Transverse colon (tissue), 4 donors: ENCODE measurements at regions not wholly inside any gene's neighbourhood (a gene's known extent, or its start where the extent isn't known, plus 50 kb on each side); places are given as distances from the start of the nearest gene placed in this dataset.

ENCODE experiments used
- DNase-seq: peaks from one replicate; pipeline ENCODE4 v3.0.0-alpha.2; 2019
- H3K27ac ChIP-seq, 4 donors: fragments of 200-600 bp; sonication (generic); 2 replicates each; pipeline ENCODE4 v1.5.1; 2016 to 2018; ENCODE audit warnings: inconsistent platforms in 4 of 4
- H3K27me3 ChIP-seq: fragments of 200-600 bp; sonication (generic); 2 replicates; pipeline ENCODE4 v1.5.1; 2017; ENCODE audit warnings: inconsistent platforms
- H3K36me3 ChIP-seq, 4 donors: fragments of 200-600 bp; sonication (generic); 2 replicates each; pipeline ENCODE4 v1.5.1; 2017 to 2019; ENCODE audit warnings: inconsistent platforms in 4 of 4
- H3K4me1 ChIP-seq, 4 donors: fragments of 200-600 bp; sonication (generic); 2 replicates each; pipeline ENCODE4 v1.5.1; 2017 to 2020; ENCODE audit warnings: inconsistent platforms in 4 of 4
- H3K4me3 ChIP-seq, 4 donors: fragments of 200-600 bp; sonication (generic); 1 replicate in 1 of 4; 2 replicates in 3 of 4; pipeline versions ENCODE4 v1.5.1 to v1.6.1; 2017 to 2019; ENCODE audit warnings: inconsistent platforms in 4 of 4
- H3K9me3 ChIP-seq, 2 donors: fragments of 200-600 bp; sonication (generic); 2 replicates each; pipeline ENCODE4 v1.5.1; 2017 to 2019; ENCODE audit warnings: inconsistent platforms in 2 of 2
- EP300 ChIP-seq: sonication (generic); formaldehyde crosslinking; IDR thresholded peaks from one replicate; pipeline ENCODE4 v1.6.1; 2017; ENCODE audit warnings: antibody characterized with exemption, low read depth
- POLR2A ChIP-seq: fragments of 450-650 bp; IDR thresholded peaks from one replicate; pipeline ENCODE4 v1.6.1; 2016; ENCODE audit warnings: antibody characterized with exemption, mild to moderate bottlenecking, moderate library complexity
- POLR2AphosphoS5 ChIP-seq, 3 donors: sonication (generic); formaldehyde crosslinking; IDR thresholded peaks; one replicate each; pipeline ENCODE4 v1.6.1; 2016; ENCODE audit warnings: antibody characterized with exemption in 3 of 3
- WGBS, 2 donors: methylation state at CpG; one replicate each; pipeline ENCODE4 v1.1.5; 2018; ENCODE audit warnings: low coverage in 1 of 2; 5-methylcytosine and 5-hydroxymethylcytosine counted together
- in situ Hi-C, 4 donors: fragments of 200-750 bp; cut with MboI; loops; one replicate each; pipeline versions ENCODE4 v1.15.0 to v1.15.1; 2017; ENCODE audit warnings: low sequenced_read_pairs in 3 of 4, low pct_ligation_motif_present in 1 of 4, low pct_unique_long_range_greater_than_20kb in 1 of 4
- intact Hi-C: fragments of 100-400 bp; cut with DNase I; formaldehyde crosslinking; loops from one replicate; pipeline ENCODE4 v1.15.1; 2023; ENCODE audit warnings: low total_unique reads
- TF ChIP-seq, protein P1 (sequence below), 5 experiments: fragments of 200-600 bp in 3 of 5; fragments of 450-650 bp in 2 of 5; sonication (generic) in 3 of 5; IDR thresholded peaks; 1 replicate in 2 of 5; 2 replicates in 3 of 5; pipeline ENCODE4 v1.5.1; 2016 to 2017; ENCODE audit warnings: antibody characterized with exemption in 5 of 5, inconsistent platforms in 3 of 5, mild to moderate bottlenecking in 2 of 5, moderate library complexity in 1 of 5

DNA sequence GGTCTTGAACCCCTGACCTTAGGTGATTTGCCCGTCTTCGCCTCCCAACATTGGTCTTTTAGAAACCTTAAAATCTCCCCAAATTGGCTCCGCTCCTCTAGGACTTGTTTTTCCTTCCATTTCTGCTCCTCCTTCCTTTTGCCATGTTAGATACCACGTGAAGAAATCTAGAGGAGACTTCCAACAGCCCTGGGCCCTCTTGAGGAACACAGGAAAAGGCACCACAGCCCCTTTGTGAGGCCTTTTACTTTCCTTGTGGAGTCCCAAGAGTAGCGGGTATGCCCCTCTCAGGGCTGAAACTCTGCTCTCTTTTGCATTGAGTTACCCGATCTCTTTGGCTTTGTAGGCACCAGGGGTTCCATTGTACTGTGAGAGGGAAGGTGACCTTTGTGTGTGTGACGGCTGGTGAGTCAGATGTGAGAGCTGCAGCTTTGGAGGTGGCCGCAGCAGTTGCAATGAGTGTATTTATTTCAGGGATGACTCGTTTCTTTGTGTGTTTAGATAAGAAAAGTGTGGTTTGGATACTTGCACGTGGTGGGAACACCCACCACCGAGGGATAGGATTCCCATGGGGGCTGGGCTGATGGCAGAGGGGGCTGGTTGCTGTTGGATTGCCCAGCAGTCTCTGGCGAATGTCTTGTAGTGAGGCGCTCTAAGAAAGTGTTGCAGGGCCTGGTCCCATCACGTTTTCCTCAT lies 218.4 kb upstream of the HS6ST1 start:
- 70 to 73% methylated on average over 9 to 14 of the region's 14 CpGs for WGBS, 2 donors
- intact Hi-C loops (no loop called here), in situ Hi-C loops (no loop called here)
- Histone ChIP-seq H3K4me3 (no peak overlapping the region), H3K4me1 (no peaks in the 10 kb centered on the region), H3K27me3 (no peaks in the 10 kb centered on the region), H3K36me3 (no peaks in the 10 kb centered on the region), H3K9me3 (no peaks in the 10 kb centered on the region), H3K27ac (no peak overlapping the region)
- TF ChIP-seq EP300 (no peak), POLR2AphosphoS5 (IDR thresholded peaks at IDR 0.05) (no peak), POLR2A (no peak)
- no peak for DNase-seq

DNA sequence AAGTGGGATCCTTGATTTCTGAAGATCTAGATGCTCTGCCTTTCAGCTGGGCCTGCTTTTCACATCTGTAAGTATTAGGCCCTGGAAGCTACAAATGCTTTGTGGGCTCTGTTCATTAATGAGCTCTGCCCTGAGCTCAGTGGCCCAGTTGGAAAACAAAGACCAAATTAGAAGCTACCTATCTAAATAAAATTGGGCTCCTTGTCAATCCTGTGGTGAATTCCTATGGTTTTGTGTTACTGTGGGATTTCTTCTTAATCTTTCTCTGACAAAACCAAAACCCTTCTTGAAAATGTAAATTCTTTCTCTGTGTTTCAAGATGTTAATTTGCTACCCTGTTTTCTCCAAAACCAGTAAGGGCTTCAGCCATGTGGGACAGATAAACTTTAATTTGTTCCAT lies 219.0 kb upstream of the HS6ST1 start:
- no peak for TF ChIP-seq POLR2A
- Histone ChIP-seq H3K9me3 (no peaks in the 10 kb centered on the region), H3K4me3 (no peak overlapping the region), H3K4me1 (no peaks in the 10 kb centered on the region), H3K27ac (no peak overlapping the region), H3K27me3 (no peaks in the 10 kb centered on the region), H3K36me3 (no peaks in the 10 kb centered on the region)
- intact Hi-C loops (no loop called here), in situ Hi-C loops (no loop called here)
- no peak for DNase-seq

DNA sequence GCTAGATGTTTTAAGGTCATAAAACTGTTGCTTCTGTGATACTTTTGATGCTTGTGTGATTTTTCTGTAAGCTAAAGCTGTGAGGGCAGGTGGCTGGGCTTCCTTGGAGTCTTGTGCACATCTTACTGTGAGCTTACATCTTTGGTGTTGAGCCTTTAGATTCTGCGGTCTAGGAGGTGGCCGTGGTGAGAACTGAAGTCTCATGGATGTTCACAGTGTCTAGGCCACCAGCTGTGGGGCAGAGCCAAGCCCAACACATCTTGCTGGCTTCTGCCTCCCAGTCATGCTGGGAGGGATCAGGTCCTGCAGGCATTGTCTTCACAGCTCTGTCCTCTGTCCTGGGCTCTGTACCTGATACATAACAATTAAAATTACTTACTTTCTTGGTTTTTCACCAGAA lies 219.7 kb upstream of the HS6ST1 start:
- WGBS, 2 donors: 90 to 100% methylated on average over 1 to 2 of the region's 2 CpGs
- Histone ChIP-seq H3K4me3 (no peak overlapping the region), H3K27me3 (no peaks in the 10 kb centered on the region), H3K9me3 (no peaks in the 10 kb centered on the region), H3K27ac (no peak overlapping the region), H3K36me3 (no peaks in the 10 kb centered on the region), H3K4me1 (no peaks in the 10 kb centered on the region)
- DNase-seq: no peak
- TF ChIP-seq POLR2AphosphoS5 (IDR thresholded peaks at IDR 0.05): no peak
- no peak for TF ChIP-seq POLR2A
- TF ChIP-seq, protein P1, sequence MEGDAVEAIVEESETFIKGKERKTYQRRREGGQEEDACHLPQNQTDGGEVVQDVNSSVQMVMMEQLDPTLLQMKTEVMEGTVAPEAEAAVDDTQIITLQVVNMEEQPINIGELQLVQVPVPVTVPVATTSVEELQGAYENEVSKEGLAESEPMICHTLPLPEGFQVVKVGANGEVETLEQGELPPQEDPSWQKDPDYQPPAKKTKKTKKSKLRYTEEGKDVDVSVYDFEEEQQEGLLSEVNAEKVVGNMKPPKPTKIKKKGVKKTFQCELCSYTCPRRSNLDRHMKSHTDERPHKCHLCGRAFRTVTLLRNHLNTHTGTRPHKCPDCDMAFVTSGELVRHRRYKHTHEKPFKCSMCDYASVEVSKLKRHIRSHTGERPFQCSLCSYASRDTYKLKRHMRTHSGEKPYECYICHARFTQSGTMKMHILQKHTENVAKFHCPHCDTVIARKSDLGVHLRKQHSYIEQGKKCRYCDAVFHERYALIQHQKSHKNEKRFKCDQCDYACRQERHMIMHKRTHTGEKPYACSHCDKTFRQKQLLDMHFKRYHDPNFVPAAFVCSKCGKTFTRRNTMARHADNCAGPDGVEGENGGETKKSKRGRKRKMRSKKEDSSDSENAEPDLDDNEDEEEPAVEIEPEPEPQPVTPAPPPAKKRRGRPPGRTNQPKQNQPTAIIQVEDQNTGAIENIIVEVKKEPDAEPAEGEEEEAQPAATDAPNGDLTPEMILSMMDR (IDR thresholded peaks at IDR 0.05): no peak
- no peak for TF ChIP-seq EP300
- in situ Hi-C loops: no loop called here
- intact Hi-C loops: no loop called here

DNA sequence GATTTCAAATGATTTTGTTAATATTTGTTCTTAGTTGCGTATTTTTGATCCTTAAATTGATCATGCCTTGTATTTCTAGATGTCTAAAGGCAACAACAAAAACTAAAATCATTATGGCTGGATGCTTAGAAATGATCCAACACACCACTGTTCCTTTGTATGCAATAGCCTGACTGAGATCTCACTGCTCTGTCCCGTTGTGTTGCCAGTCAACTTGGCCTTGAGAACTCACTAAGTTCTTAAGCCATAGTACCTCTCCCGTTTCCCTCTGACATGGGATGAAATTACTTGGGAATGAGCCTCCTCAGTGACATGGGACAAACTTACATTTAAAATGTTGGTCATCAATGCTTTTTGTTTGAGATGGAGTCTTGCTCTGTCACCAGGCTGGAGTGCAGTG lies 222.0 kb upstream of the HS6ST1 start:
- no peak for TF ChIP-seq EP300
- TF ChIP-seq POLR2A: no peak
- no peak for TF ChIP-seq POLR2AphosphoS5 (IDR thresholded peaks at IDR 0.05)
- TF ChIP-seq, protein P1 (IDR thresholded peaks at IDR 0.05): no peak
- WGBS, 2 donors: 83 to 89% methylated on average over 3 of the region's 3 CpGs

DNA sequence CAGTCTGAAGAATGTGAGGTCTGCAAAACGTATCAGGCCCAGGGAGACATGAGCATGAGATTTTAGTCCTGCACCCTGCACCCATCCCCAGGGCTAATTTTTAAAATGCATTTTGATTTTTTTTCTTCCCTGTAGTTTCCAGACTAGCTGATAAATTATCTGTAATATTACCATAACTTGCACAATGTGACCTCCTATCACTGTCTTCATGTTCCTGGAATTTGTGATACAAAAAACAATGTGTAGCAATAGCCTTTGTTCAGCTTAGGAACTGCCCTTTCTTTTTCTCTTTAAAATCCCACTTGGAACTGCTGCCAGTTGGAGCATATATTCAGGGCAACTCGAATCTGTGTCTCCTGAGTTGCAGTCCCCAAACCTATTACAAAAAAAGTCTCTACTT lies 222.8 kb upstream of the HS6ST1 start:
- H3K36me3 ChIP-seq: no peaks in the 10 kb centered on the region
- no peak for DNase-seq
- no peaks in the 10 kb centered on the region for H3K4me1 ChIP-seq
- no peak overlapping the region for H3K27ac ChIP-seq
- in situ Hi-C loops (no loop called here), intact Hi-C loops (no loop called here)
- H3K4me3 ChIP-seq: no peak overlapping the region
- 70 to 72% methylated on average over 2 of the region's 2 CpGs for WGBS, 2 donors
- TF ChIP-seq, protein P1 (IDR thresholded peaks at IDR 0.05): no peak
- TF ChIP-seq EP300: no peak
- no peak for TF ChIP-seq POLR2AphosphoS5 (IDR thresholded peaks at IDR 0.05)
- no peak for TF ChIP-seq POLR2A
- no peaks in the 10 kb centered on the region for H3K9me3 ChIP-seq
- H3K27me3 ChIP-seq: no peaks in the 10 kb centered on the region

More for the DNA sequence above, 222.0 kb upstream of the HS6ST1 start:
- Histone ChIP-seq H3K27ac (no peak overlapping the region), H3K4me3 (no peak overlapping the region), H3K27me3 (no peaks in the 10 kb centered on the region), H3K4me1 (no peaks in the 10 kb centered on the region), H3K36me3 (no peaks in the 10 kb centered on the region), H3K9me3 (no peaks in the 10 kb centered on the region)
- DNase-seq: no peak
- in situ Hi-C loops: no loop called here
- intact Hi-C loops: no loop called here
